K562 (cell line): ENCODE measurements at regions not wholly inside any gene's neighbourhood (a gene's known extent, or its start where the extent isn't known, plus 50 kb on each side); places are given as distances from the start of the nearest gene placed in this dataset.

ENCODE experiments used
- ATAC-seq: fragments of 200-7000 bp; cut with Tn5 transposase; 3 replicates; pipeline ENCODE4 v1.9.1; 2020; ENCODE audit warnings: moderate library complexity
- BruUV-seq: library from RNA; stranded (reverse); fragments of 400-500 nt; replicated peaks from 2 replicates; lab custom pipeline; 2021; lab: Mats Ljungman, UMichigan
- CTCF ChIA-PET: fragments of 300-600 bp; formaldehyde crosslinking; extraction: SDS; loops from one replicate; lab custom pipeline; 2021; ENCODE audit warnings: low intra/inter-chr PET ratio; lab: Yijun Ruan, JAX
- POLR2A ChIA-PET: fragments of 300-600, 350-650 bp; sonication (Branson Sonifier 250); formaldehyde crosslinking; extraction: SDS; loops from one replicate; lab custom pipeline; 2021; ENCODE audit warnings: antibody characterized with exemption, inconsistent platforms; lab: Yijun Ruan, JAX
- DNase-seq, 4 experiments: peaks; one replicate each; pipeline versions ENCODE4 v3.0.0 to v3.0.0-alpha.2; 2011 to 2018; ENCODE audit warnings: low spot score in 3 of 4, mixed read lengths in 3 of 4; ENCODE audit errors: extremely low read depth in 1 of 4
- FAIRE-seq: peaks from 2 replicates; lab custom pipeline; 2011; peaks lifted over from hg19 to GRCh38; lab: Jason Lieb, UNC
- H2AFZ ChIP-seq: 2 replicates; pipeline ENCODE4 v1.6.0; 2011; ENCODE audit warnings: low read depth, low read length, control low read depth, inconsistent platforms
- H3K27ac ChIP-seq: fragments of 200-600 bp; 3 replicates; pipeline ENCODE4 v1.8.0; 2011; ENCODE audit warnings: low read depth, mild to moderate bottlenecking, control low read depth, inconsistent platforms, low read length, moderate library complexity, mixed read lengths; ENCODE audit errors: extremely low read depth
- H3K27me3 ChIP-seq, 2 experiments: fragments of 300-600 bp in 1 of 2; 2 replicates in 1 of 2; 3 replicates in 1 of 2; pipeline versions ENCODE4 v1.6.0 to v1.8.0; 2011; ENCODE audit warnings: inconsistent platforms in 2 of 2, low read length in 2 of 2, mild to moderate bottlenecking in 1 of 2, mixed read lengths in 1 of 2, moderate library complexity in 1 of 2; ENCODE audit not compliant: control insufficient read depth in 2 of 2, insufficient read depth in 2 of 2
- H3K36me3 ChIP-seq: fragments of 300-600 bp; 3 replicates; pipeline ENCODE4 v1.8.0; 2011; ENCODE audit warnings: mild to moderate bottlenecking, low read length, inconsistent platforms; ENCODE audit not compliant: control insufficient read depth, insufficient read depth
- H3K4me1 ChIP-seq, 2 experiments: fragments of 200-600 bp in 1 of 2; replicated peaks in 1 of 2; 2 replicates in 1 of 2; 3 replicates in 1 of 2; pipeline versions ENCODE4 v1.5.1 to v1.8.0; 2011; ENCODE audit warnings: inconsistent platforms in 2 of 2, low read length in 2 of 2, mild to moderate bottlenecking in 1 of 2, mixed read lengths in 1 of 2, moderate library complexity in 1 of 2; ENCODE audit not compliant: control insufficient read depth in 2 of 2, insufficient read depth in 2 of 2
- H3K4me2 ChIP-seq: 2 replicates; pipeline ENCODE4 v1.6.1; 2011; ENCODE audit warnings: low read length, control low read depth, inconsistent platforms, mixed read lengths; ENCODE audit not compliant: insufficient read depth
- H3K4me3 ChIP-seq: fragments of 200-600 bp; sonication (generic), shearing (Covaris generic); 2 replicates; pipeline ENCODE4 v1.5.1; 2016; ENCODE audit warnings: control low read depth, inconsistent platforms
- H3K79me2 ChIP-seq: fragments of 200-600 bp; 3 replicates; pipeline ENCODE4 v1.8.0; 2011; ENCODE audit warnings: low read length, inconsistent platforms; ENCODE audit not compliant: control insufficient read depth, insufficient read depth
- H3K9ac ChIP-seq, 2 experiments: 2 replicates each; pipeline versions ENCODE4 v1.6.0 to v1.6.1; 2011; ENCODE audit warnings: low read depth in 2 of 2, low read length in 2 of 2, control low read depth in 1 of 2, inconsistent platforms in 1 of 2, mild to moderate bottlenecking in 1 of 2, mixed read lengths in 1 of 2; ENCODE audit not compliant: insufficient read depth in 1 of 2
- H3K9me1 ChIP-seq: one replicate; pipeline ENCODE4 v1.6.0; 2011; ENCODE audit warnings: inconsistent platforms, mild to moderate bottlenecking, low read length, moderate library complexity; ENCODE audit not compliant: control insufficient read depth, insufficient read depth
- H3K9me3 ChIP-seq: replicated peaks from 2 replicates; pipeline ENCODE4 v1.5.1; 2011; ENCODE audit warnings: low read depth, low read length, inconsistent platforms; ENCODE audit not compliant: control insufficient read depth, insufficient read depth
- H4K20me1 ChIP-seq: replicated peaks from 2 replicates; pipeline ENCODE4 v1.6.1; 2011; ENCODE audit warnings: low read length, inconsistent platforms, mixed read lengths; ENCODE audit not compliant: control insufficient read depth, insufficient read depth
- CEBPB ChIP-seq: fragments of 450-650 bp; IDR thresholded peaks from 2 replicates; pipeline ENCODE4 v1.6.1; 2016; ENCODE audit warnings: missing genetic modification characterization, missing compliant biosample characterization
- CEBPG ChIP-seq, 3 experiments: fragments of 200-800 bp in 1 of 3; sonication (Bioruptor generic) in 1 of 3; sonication (generic) in 1 of 3; formaldehyde crosslinking in 1 of 3; IDR thresholded peaks in 2 of 3; conservative IDR thresholded peaks in 1 of 3; 2 replicates each; pipeline versions ENCODE4 v1.6.1 to v1.8.0; 2016 to 2022; ENCODE audit warnings: missing compliant biosample characterization in 2 of 3, missing genetic modification characterization in 2 of 3, mild to moderate bottlenecking in 1 of 3, missing genetic modification reagents in 1 of 3
- HDAC8 ChIP-seq: fragments of 450-650 bp; IDR thresholded peaks from 2 replicates; pipeline ENCODE4 v1.6.1; 2016; ENCODE audit warnings: mild to moderate bottlenecking, missing genetic modification characterization, moderate library complexity, missing compliant biosample characterization
- POLR2A ChIP-seq: fragments of 450-650 bp; conservative IDR thresholded peaks from 2 replicates; pipeline ENCODE4 v1.6.1; 2016
- POLR3A ChIP-seq: IDR thresholded peaks from 2 replicates; pipeline ENCODE4 v1.6.1; 2011; ENCODE audit warnings: borderline replicate concordance, mild to moderate bottlenecking, moderate library complexity; ENCODE audit not compliant: insufficient read length, insufficient read depth; ENCODE audit errors: extremely low read depth
- SUPT5H ChIP-seq: fragments of 450-650 bp; IDR thresholded peaks from 2 replicates; pipeline ENCODE4 v1.6.1; 2016
- TSC22D4 ChIP-seq: fragments of 450-650 bp; IDR thresholded peaks from 2 replicates; pipeline ENCODE4 v1.6.1; 2016; ENCODE audit warnings: missing genetic modification characterization, missing biosample characterization, control low read depth
- in situ Hi-C: fragments of 300-500 bp; cut with MboI; formaldehyde crosslinking; loops from 4 replicates; pipeline ENCODE4 v1.15.0; 2018; ENCODE audit warnings: inconsistent platforms, mixed read lengths
- intact Hi-C: fragments of 100-400 bp; cut with micrococcal nuclease; formaldehyde crosslinking; loops from 2 replicates; pipeline ENCODE4 v1.14.2; 2022
- TF ChIP-seq, protein P1 (sequence below), 2 experiments: fragments of 450-650 bp in 1 of 2; sonication (generic) in 1 of 2; formaldehyde crosslinking in 1 of 2; IDR thresholded peaks in 1 of 2; conservative IDR thresholded peaks in 1 of 2; 2 replicates each; pipeline versions ENCODE4 v1.6.1 to v1.8.1; 2016 to 2023; ENCODE audit warnings: mild to moderate bottlenecking in 2 of 2, moderate library complexity in 2 of 2, inconsistent platforms in 1 of 2, missing genetic modification reagents in 1 of 2
- TF ChIP-seq, protein P2 (sequence below): fragments of 250-450 bp; sonication (Bioruptor Pico); IDR thresholded peaks from 2 replicates; pipeline ENCODE4 v1.9.0; 2021; ENCODE audit warnings: mild to moderate bottlenecking, inconsistent platforms

DNA sequence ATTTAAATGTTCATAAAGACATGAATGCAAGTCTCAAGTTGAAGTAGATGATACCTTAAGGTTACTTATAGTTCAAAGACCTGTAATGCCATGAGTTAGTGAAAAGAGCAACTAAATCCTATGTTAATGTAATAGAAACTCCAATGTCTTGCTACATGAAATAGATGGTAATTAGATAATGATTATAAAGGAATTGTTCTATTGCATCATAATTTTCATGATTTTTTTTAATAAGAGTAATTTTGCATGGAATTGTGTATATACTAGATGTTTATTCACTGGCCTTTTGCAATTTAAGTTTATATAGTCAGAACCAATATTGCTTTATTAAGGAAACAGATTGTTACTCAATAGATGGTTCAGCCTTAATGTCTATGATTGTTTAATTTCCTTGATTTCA lies 115.5 kb upstream of the SYT10 start:
- intact Hi-C loops (no loop called here), in situ Hi-C loops (no loop called here)
- H3K4me3 ChIP-seq, result no peak overlapping the region
- no peak overlapping the region for H3K4me2 ChIP-seq
- DNase-seq (no peak), FAIRE-seq (no peak), ATAC-seq (no peak)
- H3K36me3 ChIP-seq, result no peaks in the 10 kb centered on the region
- 0 out of 2 replicates have a peak, but pooled peaks cover 2% of the 10 kb centered on the region for H3K9me3 ChIP-seq
- H3K9ac ChIP-seq, result no peak overlapping the region
- H3K27ac ChIP-seq, result no peak overlapping the region
- no peak overlapping the region for H2AFZ ChIP-seq
- ChIA-PET POLR2A (no interaction called here), CTCF (no interaction called here)
- no peaks in the 10 kb centered on the region for H3K79me2 ChIP-seq
- no peaks in the 10 kb centered on the region for H3K27me3 ChIP-seq
- H4K20me1 ChIP-seq, result no peaks in the 10 kb centered on the region
- no peaks in the 10 kb centered on the region for H3K9me1 ChIP-seq
- no TSS peak for BruUV-seq
- TF ChIP-seq, protein P1, sequence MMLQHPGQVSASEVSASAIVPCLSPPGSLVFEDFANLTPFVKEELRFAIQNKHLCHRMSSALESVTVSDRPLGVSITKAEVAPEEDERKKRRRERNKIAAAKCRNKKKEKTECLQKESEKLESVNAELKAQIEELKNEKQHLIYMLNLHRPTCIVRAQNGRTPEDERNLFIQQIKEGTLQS (IDR thresholded peaks at IDR 0.05), result peak; percentile 54; the same call in 1 of the 2 replicates
- TF ChIP-seq, protein P1 (CRISPR knock-in tag; conservative IDR thresholded peaks at IDR 0.05), result no peak
- no peak for TF ChIP-seq TSC22D4
- TF ChIP-seq, protein P2, sequence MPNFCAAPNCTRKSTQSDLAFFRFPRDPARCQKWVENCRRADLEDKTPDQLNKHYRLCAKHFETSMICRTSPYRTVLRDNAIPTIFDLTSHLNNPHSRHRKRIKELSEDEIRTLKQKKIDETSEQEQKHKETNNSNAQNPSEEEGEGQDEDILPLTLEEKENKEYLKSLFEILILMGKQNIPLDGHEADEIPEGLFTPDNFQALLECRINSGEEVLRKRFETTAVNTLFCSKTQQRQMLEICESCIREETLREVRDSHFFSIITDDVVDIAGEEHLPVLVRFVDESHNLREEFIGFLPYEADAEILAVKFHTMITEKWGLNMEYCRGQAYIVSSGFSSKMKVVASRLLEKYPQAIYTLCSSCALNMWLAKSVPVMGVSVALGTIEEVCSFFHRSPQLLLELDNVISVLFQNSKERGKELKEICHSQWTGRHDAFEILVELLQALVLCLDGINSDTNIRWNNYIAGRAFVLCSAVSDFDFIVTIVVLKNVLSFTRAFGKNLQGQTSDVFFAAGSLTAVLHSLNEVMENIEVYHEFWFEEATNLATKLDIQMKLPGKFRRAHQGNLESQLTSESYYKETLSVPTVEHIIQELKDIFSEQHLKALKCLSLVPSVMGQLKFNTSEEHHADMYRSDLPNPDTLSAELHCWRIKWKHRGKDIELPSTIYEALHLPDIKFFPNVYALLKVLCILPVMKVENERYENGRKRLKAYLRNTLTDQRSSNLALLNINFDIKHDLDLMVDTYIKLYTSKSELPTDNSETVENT (CRISPR knock-in tag), result no peak
- no peak for TF ChIP-seq SUPT5H
- TF ChIP-seq HDAC8 (tag), result no peak
- TF ChIP-seq POLR2A, result no peak
- TF ChIP-seq CEBPB, result peak; percentile 73
- TF ChIP-seq POLR3A, result no peak
- no peak for TF ChIP-seq CEBPG (CRISPR knock-in tag; IDR thresholded peaks at IDR 0.05)
- peak in 1 of 2 experiments; percentile 88; a peak in 3 of 4 replicates for TF ChIP-seq CEBPG (tag; conservative IDR thresholded peaks at IDR 0.05 in 1 of 2, IDR thresholded peaks at IDR 0.05 in 1 of 2)
- H3K4me1 ChIP-seq, result no peaks in the 10 kb centered on the region
